ENCODE measurements at regions not wholly inside any gene's neighbourhood (a gene's known extent, or its start where the extent isn't known, plus 50 kb on each side); places are given as distances from the start of the nearest gene placed in this dataset.

DNA sequence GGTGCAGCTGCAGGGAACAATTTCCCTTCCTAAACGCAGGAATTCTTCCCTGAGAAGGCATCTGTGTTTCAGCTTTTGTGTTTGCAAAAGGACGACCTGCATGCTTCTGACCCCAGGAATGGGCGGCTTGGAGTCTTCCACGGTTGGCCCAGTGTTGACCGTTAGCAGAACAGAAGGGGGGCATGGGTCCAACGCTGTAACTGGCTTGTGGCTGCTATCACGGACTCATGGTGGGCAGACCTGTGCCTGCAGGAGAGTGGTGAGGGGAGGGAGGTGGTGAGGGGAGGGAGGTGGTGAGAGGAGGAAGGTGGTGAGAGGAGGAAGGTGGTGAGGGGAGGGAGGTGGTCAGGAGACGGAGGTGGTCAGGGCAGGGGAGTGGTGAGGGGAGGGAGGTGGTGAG lies 388.6 kb upstream of the IRX4 start:
- H3K9me3 Mint-ChIP-seq: no peaks in the 10 kb centered on the region
- TF ChIP-seq, protein P1, sequence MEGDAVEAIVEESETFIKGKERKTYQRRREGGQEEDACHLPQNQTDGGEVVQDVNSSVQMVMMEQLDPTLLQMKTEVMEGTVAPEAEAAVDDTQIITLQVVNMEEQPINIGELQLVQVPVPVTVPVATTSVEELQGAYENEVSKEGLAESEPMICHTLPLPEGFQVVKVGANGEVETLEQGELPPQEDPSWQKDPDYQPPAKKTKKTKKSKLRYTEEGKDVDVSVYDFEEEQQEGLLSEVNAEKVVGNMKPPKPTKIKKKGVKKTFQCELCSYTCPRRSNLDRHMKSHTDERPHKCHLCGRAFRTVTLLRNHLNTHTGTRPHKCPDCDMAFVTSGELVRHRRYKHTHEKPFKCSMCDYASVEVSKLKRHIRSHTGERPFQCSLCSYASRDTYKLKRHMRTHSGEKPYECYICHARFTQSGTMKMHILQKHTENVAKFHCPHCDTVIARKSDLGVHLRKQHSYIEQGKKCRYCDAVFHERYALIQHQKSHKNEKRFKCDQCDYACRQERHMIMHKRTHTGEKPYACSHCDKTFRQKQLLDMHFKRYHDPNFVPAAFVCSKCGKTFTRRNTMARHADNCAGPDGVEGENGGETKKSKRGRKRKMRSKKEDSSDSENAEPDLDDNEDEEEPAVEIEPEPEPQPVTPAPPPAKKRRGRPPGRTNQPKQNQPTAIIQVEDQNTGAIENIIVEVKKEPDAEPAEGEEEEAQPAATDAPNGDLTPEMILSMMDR (IDR thresholded peaks at IDR 0.05; ENCODE audit: unreplicated experiment): no peak
- peaks cover 43% of the 10 kb centered on the region for H3K27me3 Mint-ChIP-seq (ENCODE audit: low read depth)

DNA sequence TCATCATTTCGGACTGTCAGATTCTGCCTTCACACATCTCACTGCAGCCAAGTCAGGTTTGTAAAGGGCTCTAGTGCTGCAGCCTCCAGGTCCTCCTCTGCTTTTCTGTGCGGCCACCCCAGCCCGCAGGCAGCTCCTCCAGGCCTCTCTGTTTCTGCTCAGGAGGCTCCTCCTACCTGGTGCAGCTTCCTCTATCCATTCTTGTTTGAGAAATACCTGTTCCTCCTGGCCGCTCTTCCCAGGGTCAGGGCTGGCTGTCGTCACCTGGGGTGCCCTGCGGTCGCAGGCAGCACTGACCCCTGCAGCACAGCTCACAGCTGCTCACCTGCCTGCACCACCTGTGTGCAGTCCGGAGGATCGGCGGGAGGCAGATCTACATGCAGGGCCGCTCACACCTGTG lies 387.7 kb upstream of the IRX4 start:
- H3K4me3 Mint-ChIP-seq: no peak overlapping the region
- H3K4me1 Mint-ChIP-seq: peaks cover 2% of the 10 kb centered on the region
- TF ChIP-seq, protein P1 (IDR thresholded peaks at IDR 0.05; ENCODE audit: unreplicated experiment): no peak
- DNase-seq (ENCODE audit: low spot score in 2 of 2, unreplicated experiment in 2 of 2): no peak
- H3K9me3 Mint-ChIP-seq: no peaks in the 10 kb centered on the region
- H3K36me3 Mint-ChIP-seq: no peaks in the 10 kb centered on the region
- no peak overlapping the region for H3K27ac Mint-ChIP-seq
- H3K27me3 Mint-ChIP-seq (ENCODE audit: low read depth): peaks cover 40% of the 10 kb centered on the region

More for the DNA sequence above, 388.6 kb upstream of the IRX4 start:
- no peaks in the 10 kb centered on the region for H3K36me3 Mint-ChIP-seq
- no peak overlapping the region for H3K27ac Mint-ChIP-seq
- DNase-seq (ENCODE audit: low spot score in 2 of 2, unreplicated experiment in 2 of 2): no peak
- no peak overlapping the region for H3K4me3 Mint-ChIP-seq
- H3K4me1 Mint-ChIP-seq: peaks cover 2% of the 10 kb centered on the region

DNA sequence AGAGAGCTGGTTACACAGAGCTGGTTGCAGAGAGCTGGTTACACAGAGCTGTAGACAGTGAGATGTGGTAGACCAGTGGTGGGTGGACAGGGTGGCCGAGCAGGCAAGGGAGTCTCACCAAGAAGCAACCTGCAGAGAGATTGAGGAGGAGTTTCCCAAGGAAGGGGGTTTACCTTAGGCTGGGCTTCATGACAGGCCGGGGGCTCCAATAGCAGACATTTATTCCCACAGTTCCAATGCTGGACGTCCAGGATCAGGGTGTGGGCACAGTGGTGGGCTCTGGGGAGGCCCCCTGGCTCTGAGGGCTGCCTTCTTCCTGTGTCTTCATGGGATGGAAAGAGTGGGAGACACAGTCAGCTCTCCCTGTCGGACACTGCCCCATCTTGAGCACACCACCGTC lies 386.9 kb upstream of the IRX4 start:
- Mint-ChIP-seq H3K27ac (no peak overlapping the region), H3K36me3 (no peaks in the 10 kb centered on the region), H3K4me1 (peaks cover 2% of the 10 kb centered on the region), H3K27me3 (ENCODE audit: low read depth) (peaks cover 36% of the 10 kb centered on the region), H3K9me3 (no peaks in the 10 kb centered on the region), H3K4me3 (no peak overlapping the region)
- no peak for DNase-seq (ENCODE audit: low spot score in 2 of 2, unreplicated experiment in 2 of 2)
- TF ChIP-seq, protein P1 (IDR thresholded peaks at IDR 0.05; ENCODE audit: unreplicated experiment): no peak

DNA sequence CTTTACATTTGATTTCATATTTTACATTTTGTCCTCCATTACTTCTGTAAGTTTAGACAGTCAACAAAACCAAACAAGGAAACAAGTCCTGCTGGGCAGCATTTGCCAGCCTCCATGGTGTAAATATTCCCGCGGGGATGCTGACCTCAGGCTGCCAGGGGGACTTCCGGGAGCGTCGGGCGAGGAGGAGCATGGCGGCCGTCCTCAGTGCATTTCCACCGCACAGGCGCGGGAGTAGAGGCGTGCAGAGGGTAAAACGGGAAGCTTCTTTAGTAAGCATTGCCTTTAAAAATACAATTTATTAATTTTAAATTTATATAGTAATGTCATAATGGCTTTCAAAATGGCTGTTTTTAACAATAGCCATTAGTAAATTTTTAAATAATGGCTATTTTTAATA lies 385.3 kb upstream of the IRX4 start:
- DNase-seq (ENCODE audit: low spot score in 2 of 2, unreplicated experiment in 2 of 2): no peak
- Mint-ChIP-seq H3K27ac (no peak overlapping the region), H3K27me3 (ENCODE audit: low read depth) (peaks cover 36% of the 10 kb centered on the region), H3K4me3 (no peak overlapping the region), H3K36me3 (no peaks in the 10 kb centered on the region), H3K9me3 (no peaks in the 10 kb centered on the region), H3K4me1 (peaks cover 2% of the 10 kb centered on the region)
- TF ChIP-seq, protein P1 (IDR thresholded peaks at IDR 0.05; ENCODE audit: unreplicated experiment): no peak

DNA sequence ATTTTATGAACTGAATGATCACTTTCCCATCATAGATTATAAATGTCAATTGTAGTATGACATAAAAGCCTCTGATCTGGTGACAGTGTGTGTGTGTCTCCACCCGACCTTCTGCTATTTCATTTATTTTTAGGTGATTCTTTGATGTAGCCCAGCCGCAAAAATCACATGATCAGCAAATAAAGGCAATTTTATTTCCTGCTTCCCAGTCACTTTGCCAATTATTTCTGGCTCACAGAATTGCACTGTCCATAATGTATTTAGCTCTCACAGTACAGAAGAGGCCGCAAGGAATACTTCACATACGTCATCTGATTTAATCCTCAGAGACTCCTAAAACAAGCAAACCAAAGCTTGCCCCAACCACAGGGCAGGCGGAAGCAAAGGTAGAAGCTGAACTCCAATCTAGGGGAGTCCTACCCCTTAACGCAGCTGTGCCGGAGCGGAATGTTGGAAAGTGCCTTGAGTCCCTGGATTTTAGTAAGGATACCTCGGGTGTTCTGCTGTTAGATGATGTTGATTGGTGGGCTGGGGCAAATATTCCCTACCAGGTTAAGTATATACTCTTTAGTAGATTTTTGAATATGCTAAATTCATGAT lies 384.0 kb upstream of the IRX4 start:
- Mint-ChIP-seq H3K9me3 (no peaks in the 10 kb centered on the region), H3K27me3 (ENCODE audit: low read depth) (peaks cover 42% of the 10 kb centered on the region), H3K4me3 (no peak overlapping the region), H3K27ac (no peak overlapping the region), H3K36me3 (no peaks in the 10 kb centered on the region), H3K4me1 (peaks cover 2% of the 10 kb centered on the region)
- no peak for DNase-seq (ENCODE audit: low spot score in 2 of 2, unreplicated experiment in 2 of 2)
- TF ChIP-seq, protein P1 (IDR thresholded peaks at IDR 0.05; ENCODE audit: unreplicated experiment): no peak

DNA sequence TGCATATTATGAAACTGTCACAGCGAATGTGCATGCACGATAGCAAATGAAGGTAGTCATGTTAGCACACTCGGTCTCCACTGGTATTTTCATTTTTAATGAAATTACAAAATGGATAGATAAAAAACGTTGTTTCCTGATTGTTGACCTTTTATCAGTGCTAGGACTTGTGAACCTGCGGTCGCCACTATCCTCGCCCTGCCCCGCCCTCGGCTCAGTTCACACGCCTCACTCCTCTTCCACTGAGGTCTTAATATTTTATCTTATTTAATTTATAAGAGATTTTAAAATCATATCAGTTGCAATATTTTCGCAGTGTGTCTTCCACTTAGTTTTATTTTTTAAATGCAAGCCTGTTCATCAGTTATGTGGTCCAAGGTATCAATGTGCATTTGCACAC lies 382.6 kb upstream of the IRX4 start:
- Mint-ChIP-seq H3K9me3 (no peaks in the 10 kb centered on the region), H3K4me3 (no peak overlapping the region), H3K36me3 (no peaks in the 10 kb centered on the region), H3K27ac (no peak overlapping the region), H3K27me3 (ENCODE audit: low read depth) (peaks cover 42% of the 10 kb centered on the region), H3K4me1 (no peaks in the 10 kb centered on the region)
- DNase-seq (ENCODE audit: low spot score in 2 of 2, unreplicated experiment in 2 of 2): no peak
- TF ChIP-seq, protein P1 (IDR thresholded peaks at IDR 0.05; ENCODE audit: unreplicated experiment): no peak
